ENCODE measurements at regions not wholly inside any gene's neighbourhood (a gene's known extent, or its start where the extent isn't known, plus 50 kb on each side); places are given as distances from the start of the nearest gene placed in this dataset.
A peak's percentile ranks its signal among the peaks of the same experiment; 100 is the strongest.

GRCh38 chr11:122336706-122337105, 220.7 kb upstream of the BLID start:
- ATAC-seq (ENCODE audit: low FRiP score) (peak; percentile 39), DNase-seq (ENCODE audit: low spot score) (no peak)
- TF ChIP-seq CTCF (IDR thresholded peaks at IDR 0.05), result no peak

GRCh38 chr11:122334546-122335339, 218.7 kb upstream of the BLID start:
- no peak for DNase-seq (ENCODE audit: low spot score)
- TF ChIP-seq CTCF (IDR thresholded peaks at IDR 0.05), result no peak
- no peak for ATAC-seq (ENCODE audit: low FRiP score)

GRCh38 chr11:122333467-122333866, 217.5 kb upstream of the BLID start:
- ATAC-seq (ENCODE audit: low FRiP score) (no peak), DNase-seq (ENCODE audit: low spot score) (no peak)
- TF ChIP-seq CTCF (IDR thresholded peaks at IDR 0.05), result no peak

GRCh38 chr11:122331079-122331478, 215.1 kb upstream of the BLID start:
- ATAC-seq (ENCODE audit: low FRiP score) (no peak), DNase-seq (ENCODE audit: low spot score) (no peak)
- no peak for TF ChIP-seq CTCF (IDR thresholded peaks at IDR 0.05)

- no peak for ATAC-seq (ENCODE audit: low FRiP score)
- TF ChIP-seq CTCF (IDR thresholded peaks at IDR 0.05), result no peak
- DNase-seq (ENCODE audit: low spot score), result no peak
Measured at GRCh38 chr11:122330279-122330965, 214.4 kb upstream of the BLID start.

- DNase-seq (ENCODE audit: low spot score) (no peak), ATAC-seq (ENCODE audit: low FRiP score) (no peak)
- no peak for TF ChIP-seq CTCF (IDR thresholded peaks at IDR 0.05)
Measured at GRCh38 chr11:122327528-122327927, 211.5 kb upstream of the BLID start.

Measured in omental fat pad (tissue), 3 donors.